GM19351 (cell line): ENCODE measurements at regions not wholly inside any gene's neighbourhood (a gene's known extent, or its start where the extent isn't known, plus 50 kb on each side); places are given as distances from the start of the nearest gene placed in this dataset.
A peak's percentile ranks its signal among the peaks of the same experiment; 100 is the strongest.
"Not testable (repeated sequence)": the region's sequence is repeated elsewhere in the genome, so short reads cannot be mapped to it uniquely, and the experiment has no call there.

Experiments used
- ATAC-seq: cut with Tn5 transposase; IDR thresholded peaks from one replicate; pipeline ENCODE4 v1.9.1; 2021; ENCODE audit warnings: mild to moderate bottlenecking, moderate library complexity; ENCODE audit not compliant: unreplicated experiment

GRCh38 chrX:96430756-96431455, 253.7 kb upstream of the DIAPH2 start:
- no peak for ATAC-seq

DNA sequence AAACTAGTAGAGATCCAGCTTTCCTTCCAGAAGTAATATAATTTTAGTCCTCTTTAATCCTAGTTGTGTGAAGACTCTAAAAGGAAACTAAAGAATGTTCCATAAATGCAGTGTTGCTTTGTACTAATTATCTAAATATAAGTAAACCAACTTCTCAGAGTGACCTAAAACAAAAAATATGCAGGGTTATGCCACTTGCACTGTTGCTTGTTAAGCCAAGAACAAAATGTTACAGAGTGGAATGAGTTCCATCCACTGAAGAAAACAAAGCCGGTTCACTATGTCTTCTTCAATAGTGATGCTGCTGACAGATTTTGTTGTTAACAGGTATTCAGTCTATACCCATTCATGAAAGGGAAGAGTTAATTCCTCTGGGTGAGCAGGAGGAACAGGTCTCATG, 252.0 kb upstream of the DIAPH2 start:
- no peak for ATAC-seq

DNA sequence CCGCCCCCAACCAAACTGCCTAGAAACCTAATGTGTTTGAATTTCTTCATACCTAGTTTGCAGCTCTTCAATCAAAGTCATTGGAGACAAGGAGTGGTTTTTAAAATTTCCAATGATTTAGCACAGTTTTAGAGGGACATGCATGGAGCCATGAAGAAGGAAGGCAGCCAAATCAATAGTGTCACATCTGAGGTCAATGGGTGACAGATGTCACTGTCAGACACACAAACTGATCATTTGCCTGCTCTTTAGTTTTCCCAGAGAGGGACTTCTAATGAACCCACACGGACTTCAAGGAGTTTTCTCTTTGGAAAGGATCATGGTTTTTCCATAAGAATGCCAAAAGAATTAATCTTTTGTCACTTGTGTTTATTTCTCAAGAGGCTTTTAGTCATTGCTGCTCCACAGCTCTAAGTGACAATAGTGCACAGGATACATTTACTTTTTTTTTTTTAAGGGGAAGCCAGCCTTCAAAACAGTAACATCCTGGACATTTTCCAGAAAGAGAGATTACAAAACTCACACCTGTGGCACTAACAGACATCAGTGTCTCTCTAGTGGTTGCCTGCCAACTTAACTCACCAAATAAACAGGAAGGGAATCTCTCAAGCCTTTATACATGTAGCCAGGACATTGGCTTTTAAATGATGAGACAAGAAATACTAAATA, 251.1 kb upstream of the DIAPH2 start:
- no peak for ATAC-seq

- ATAC-seq, result no peak
Measured at GRCh38 chrX:96435378-96436035, 249.1 kb upstream of the DIAPH2 start.

DNA sequence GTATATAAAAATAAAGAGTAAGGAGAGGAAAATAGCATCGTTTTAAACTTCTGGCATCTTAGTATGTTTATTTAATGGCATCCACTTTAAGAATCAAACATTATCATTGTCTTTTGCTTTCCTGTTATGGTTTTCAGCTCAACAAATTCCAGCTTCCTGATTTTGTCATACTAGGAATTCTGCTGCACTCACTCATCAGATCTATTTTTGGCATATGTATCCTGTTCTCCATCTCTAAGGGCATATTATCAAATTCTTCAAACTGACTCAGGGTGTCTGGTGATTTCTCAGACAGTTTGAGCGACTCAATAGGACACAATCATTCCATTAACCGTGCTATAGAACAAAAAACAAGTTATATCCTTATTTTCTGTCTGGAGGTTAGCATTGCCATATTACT, 248.5 kb upstream of the DIAPH2 start:
- no peak for ATAC-seq

DNA sequence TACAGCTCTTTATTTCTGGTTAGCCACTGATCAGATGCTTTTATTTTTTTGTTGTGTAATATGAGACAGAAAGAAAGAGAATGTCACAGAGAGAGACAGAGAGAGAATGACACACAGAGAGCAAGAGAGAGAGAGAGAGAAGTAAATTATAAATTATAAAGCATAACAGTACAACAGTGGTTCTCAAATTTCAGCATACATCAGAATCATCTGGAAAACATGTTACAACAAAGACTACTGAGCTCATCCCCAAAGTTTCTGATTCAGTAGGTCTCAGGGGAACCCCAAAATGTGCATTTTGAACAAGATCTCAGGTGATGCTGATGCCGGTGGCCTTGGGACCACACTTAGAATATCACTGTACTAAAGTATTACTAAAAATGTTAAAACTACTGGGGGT, 245.8 kb upstream of the DIAPH2 start:
- no peak for ATAC-seq

DNA sequence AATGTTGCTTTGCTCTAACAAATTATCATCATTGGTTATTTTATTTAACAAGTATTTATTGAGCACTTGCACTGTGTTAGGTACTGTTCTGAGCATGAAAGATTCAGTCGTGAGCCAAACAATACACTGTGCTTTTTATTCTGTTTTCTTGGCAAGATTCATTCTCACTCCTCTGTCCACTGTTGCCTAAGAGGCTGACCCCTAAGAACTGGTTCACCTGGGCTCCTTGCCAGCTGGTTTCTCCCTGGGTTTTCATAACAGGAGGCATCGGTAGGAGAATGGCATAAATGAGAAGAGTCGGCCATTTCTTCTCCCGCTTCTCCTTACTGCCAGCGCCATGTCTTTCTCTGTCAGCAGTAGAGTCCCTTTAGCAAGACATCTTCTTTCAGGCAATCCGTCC, 243.7 kb upstream of the DIAPH2 start:
- ATAC-seq, result no peak

GRCh38 chrX:96445531-96446065, 239.0 kb upstream of the DIAPH2 start:
- no peak for ATAC-seq

DNA sequence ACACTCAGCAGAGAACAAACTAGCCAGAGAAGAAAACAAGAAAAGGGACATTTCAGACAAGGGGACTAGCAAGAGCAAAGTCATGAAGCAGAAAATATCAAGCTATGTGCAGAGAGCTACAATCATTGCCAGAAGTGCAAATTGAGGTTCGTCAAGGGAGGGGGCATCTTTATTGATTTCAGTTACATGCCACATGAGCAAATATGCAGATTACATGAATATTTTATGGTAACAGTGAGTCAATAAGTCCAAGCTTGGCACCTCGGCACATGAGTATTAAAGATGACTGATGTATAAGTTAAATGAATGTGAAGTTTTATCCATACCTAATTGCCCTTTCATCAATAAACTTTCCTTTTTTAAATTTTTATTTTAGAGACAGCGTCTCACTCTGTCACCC, 238.1 kb upstream of the DIAPH2 start:
- ATAC-seq, result no peak

GRCh38 chrX:96447161-96447560, 237.5 kb upstream of the DIAPH2 start:
- ATAC-seq, result no peak

DNA sequence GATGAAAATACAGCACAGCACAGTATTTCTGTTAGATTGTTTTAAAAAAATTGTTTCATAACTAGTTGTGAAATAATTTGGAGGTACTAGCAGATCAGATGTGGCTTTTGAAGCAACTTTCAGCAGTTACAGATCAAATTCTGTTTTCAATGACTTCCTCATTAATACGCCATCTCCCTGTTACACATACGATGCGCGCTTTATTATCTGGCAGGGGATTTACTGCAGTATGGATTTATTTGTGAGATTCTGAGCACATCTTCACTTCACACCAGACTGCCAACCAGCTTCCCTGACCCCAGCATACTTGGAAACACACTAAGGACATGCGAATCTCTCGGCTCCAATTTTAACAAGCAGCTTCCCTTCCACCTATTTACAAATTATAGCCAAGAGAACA, 235.5 kb upstream of the DIAPH2 start:
- ATAC-seq, result no peak

DNA sequence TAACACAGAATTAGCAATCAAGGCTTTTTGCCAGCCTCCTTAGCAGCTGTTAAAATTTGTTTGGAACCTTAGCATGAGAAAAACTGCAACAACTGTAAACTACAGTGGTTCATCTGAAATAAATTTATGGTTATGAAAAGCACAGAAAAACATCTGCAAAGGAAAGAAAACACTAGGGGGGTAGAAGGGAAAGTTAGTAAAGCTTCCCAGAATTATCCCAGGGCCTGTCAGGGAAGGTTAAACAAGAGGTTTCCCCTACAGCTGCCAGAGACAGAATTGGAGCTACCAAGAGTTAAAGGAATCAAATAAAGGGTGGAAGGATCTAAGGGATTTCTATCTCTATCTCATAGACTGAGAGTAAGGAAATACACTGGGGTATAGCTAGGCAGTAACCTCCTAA, 234.7 kb upstream of the DIAPH2 start:
- no peak for ATAC-seq

DNA sequence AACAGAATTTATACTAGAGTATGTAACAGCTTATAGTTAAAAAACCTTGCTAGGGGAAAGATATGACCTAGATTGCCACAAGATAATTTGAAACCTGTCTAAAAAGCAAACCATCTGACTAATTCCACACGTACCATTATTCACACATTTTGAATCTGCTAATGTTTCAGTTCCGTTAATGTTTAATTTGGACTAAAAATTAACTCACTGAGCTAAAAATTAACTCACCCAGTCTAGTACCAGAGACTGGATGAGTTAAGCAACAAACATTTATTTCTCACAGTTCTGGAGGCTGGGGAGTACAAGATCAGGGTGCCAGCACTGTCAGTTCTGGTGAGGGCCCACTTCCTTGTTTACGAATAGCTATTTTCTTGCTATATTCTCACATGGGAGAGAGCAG, 231.5 kb upstream of the DIAPH2 start:
- ATAC-seq, result peak; percentile 84

GRCh38 chrX:96455078-96455477, 229.6 kb upstream of the DIAPH2 start:
- ATAC-seq, result peak; percentile 38

GRCh38 chrX:96464880-96465558, 219.6 kb upstream of the DIAPH2 start:
- ATAC-seq, result no peak

- no peak for ATAC-seq
Measured at GRCh38 chrX:96474029-96474740, 210.5 kb upstream of the DIAPH2 start.

DNA sequence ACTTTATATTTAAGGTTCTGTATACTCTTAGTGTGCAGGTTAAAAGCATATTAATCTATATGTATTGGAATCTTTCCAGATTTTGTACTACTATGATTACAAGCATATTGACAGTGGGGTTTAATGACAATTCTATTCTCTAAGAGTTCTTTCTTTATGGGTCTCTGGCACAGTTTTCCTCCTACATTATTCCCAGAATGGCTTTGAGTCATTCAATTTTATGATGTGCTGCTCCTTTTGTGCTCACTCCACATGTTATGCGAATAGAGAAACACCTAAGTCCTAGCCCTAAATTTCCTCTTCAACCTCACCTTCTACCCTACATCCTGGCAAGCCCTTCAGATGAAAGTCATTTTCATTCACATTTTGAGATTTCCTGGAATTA, 209.9 kb upstream of the DIAPH2 start:
- ATAC-seq, result no peak

- ATAC-seq, result no peak
Measured at GRCh38 chrX:96480081-96480480, 204.6 kb upstream of the DIAPH2 start.

DNA sequence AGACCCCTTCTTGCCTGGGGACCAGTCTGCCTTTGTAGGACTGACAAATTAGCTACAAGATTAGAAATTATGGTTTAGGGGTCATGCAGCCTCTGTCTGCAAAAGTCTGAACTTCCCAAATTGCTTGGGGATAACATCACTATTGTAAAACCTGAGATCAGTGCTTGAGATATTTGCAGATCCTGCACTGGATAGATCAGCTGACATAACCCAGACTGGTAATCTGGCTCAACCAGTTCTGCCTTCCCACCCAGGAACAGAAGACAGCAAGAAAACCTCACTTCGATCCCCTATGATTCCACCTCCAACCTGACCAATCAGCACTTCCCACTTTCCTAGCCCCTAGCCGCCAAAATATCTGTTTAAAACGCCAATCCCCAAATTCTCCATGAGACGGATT, 202.8 kb upstream of the DIAPH2 start:
- no peak for ATAC-seq

DNA sequence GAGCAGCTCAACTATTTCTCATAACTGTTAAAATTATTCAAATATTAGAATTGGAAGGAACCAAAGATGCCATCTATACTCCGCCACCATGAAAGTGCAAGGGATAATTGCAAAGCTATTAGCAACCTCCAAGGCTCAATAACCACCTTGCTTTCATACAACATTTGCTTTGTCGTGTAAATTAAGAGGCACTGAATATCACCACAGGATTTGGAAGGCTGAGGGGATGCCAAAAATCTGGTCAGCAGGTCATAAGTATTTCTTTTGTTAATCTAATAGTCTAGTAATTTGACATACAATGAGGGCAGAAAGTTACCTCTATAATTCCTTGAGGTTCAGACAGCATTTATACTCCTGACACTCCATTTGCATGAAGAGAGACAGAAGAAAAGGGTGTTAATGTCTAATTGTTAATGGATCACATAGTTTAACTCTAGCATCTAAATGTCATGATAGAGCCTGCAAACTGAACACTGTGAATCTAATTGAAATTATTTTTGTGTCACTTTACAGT, 200.9 kb upstream of the DIAPH2 start:
- ATAC-seq, result no peak

DNA sequence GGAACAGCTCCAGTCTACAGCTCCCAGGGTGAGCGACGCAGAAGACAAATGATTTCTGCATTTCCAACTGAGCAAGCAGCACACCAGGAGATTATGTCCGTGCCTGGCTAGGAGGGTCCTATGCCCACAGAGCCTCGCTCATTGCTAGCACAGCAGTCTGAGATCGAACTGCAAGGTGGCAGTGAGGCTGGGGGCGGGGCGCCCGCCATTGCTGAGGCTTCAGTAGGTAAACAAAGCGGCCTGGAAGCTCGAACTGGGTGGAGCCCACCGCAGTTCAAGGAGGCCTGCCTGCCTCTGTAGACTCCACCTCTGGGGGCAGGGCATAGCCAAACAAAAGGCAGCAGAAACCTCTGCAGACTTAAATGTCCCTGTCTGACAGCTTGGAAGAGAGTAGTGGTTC, 198.0 kb upstream of the DIAPH2 start:
- not testable (repeated sequence) for ATAC-seq
